AG09309 (cell line): ENCODE measurements at regions not wholly inside any gene's neighbourhood (a gene's known extent, or its start where the extent isn't known, plus 50 kb on each side); places are given as distances from the start of the nearest gene placed in this dataset.

Experiments
- DNase-seq: peaks from one replicate; pipeline ENCODE4 v3.0.0-alpha.2; 2010; ENCODE audit warnings: low read depth
- H3K4me3 ChIP-seq: 2 replicates; pipeline ENCODE4 v1.5.1; 2011; ENCODE audit warnings: mild to moderate bottlenecking, low read depth, low read length, moderate library complexity; ENCODE audit not compliant: control insufficient read depth
- TF ChIP-seq, protein P1 (sequence below): IDR thresholded peaks from 2 replicates; pipeline ENCODE4 v1.5.1; 2011; ENCODE audit warnings: mild to moderate bottlenecking, low read depth, low read length, inconsistent platforms; ENCODE audit not compliant: insufficient read depth, control insufficient read depth; ENCODE audit errors: missing control alignments

DNA sequence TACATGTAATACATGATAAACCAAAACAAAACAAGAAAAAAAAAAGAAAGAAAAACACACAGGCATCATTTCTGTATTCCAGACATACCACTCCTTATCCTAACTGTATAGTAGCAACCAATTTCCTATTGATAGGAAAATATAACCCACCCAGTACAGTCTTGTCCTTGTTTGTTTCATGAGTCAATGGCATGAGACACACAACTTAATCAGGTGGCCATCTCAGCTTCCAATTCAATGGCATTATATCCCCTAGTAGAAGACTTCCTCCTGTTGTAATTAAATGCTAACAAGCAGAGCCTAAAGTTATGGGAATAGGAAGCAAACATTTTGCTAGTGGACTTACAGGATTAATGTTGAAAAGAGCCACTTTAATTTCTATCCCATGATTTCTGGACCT, 121.0 kb upstream of the NOL4 start:
- no peak for DNase-seq
- H3K4me3 ChIP-seq: no peak overlapping the region
- TF ChIP-seq, protein P1, sequence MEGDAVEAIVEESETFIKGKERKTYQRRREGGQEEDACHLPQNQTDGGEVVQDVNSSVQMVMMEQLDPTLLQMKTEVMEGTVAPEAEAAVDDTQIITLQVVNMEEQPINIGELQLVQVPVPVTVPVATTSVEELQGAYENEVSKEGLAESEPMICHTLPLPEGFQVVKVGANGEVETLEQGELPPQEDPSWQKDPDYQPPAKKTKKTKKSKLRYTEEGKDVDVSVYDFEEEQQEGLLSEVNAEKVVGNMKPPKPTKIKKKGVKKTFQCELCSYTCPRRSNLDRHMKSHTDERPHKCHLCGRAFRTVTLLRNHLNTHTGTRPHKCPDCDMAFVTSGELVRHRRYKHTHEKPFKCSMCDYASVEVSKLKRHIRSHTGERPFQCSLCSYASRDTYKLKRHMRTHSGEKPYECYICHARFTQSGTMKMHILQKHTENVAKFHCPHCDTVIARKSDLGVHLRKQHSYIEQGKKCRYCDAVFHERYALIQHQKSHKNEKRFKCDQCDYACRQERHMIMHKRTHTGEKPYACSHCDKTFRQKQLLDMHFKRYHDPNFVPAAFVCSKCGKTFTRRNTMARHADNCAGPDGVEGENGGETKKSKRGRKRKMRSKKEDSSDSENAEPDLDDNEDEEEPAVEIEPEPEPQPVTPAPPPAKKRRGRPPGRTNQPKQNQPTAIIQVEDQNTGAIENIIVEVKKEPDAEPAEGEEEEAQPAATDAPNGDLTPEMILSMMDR: no peak

DNA sequence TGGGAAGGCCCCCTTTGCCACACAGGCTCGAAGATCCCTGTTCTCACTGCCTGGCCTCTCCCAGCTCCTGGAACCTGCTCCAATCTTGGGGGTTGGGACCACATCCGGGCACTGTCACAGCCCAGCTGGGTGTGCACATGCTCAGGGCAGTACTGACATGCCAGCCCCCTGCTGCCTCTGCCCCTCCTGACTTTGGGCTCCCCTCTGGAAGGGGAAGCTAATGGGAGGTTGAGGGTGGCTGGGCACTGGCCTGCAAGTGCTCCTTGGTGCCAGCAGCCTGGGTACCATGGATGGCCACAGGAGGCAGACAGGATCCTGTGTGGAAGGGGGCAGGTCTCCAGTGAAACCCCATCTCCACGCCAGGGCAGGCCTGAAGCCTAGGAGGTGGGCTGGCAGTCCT, 126.1 kb upstream of the NOL4 start:
- no peak overlapping the region for H3K4me3 ChIP-seq
- TF ChIP-seq, protein P1: no peak
- DNase-seq: no peak

DNA sequence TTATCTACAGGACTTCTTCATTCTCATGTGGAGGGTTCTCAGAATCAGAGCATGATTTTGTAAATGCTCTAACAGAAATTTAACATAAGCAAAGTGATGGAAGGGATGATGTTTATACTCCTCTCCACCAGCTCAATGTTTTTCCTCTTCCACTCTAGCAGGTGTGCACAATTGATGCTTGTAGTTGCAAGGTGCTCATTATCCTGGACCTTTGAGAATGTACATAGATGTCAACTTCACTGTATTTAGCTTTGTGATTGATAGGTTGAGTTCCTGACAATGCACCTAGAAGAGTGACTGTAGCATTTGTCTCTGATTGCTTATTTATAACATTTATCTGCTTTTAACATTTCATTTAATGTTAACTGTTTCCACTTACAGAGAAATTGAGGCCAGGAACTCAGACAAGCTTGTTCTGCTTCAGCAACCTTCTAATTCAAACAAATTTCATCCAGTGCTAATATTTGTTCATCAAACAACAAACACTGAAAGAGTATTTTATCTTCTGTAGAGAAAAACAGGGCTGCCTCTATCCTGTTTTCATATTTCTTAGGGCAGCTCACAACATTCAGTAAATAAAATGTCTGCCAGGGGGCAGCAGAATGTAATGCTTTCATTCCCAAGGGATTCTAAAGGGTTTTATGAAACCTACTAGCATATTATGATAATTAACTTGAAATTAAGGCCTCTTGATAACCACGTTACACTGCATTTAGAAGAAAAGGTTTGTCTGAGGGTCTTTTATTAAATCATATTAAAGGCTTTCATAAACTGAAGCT, 127.9 kb upstream of the NOL4 start:
- TF ChIP-seq, protein P1: no peak
- DNase-seq: no peak
- no peak overlapping the region for H3K4me3 ChIP-seq

DNA sequence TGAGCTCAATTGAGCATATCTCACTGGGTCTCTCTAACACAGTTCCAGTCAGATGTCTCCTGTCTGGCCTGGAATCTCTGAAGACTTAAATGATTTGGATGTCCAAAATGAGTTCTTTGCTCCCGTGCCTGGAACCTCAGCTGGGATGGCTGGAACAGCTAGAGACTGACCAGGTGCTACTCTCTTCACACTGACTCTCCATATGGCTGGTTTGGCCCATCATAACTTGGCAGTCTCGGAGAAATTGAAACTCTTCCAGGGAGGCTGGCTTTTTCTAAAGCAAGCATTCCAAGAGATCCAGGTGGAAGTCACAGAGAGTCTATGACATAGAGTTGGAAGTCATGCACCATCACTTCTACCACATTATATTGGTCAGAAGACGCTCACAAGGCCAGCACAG, 129.6 kb upstream of the NOL4 start:
- no peak overlapping the region for H3K4me3 ChIP-seq
- DNase-seq: no peak
- TF ChIP-seq, protein P1: no peak

DNA sequence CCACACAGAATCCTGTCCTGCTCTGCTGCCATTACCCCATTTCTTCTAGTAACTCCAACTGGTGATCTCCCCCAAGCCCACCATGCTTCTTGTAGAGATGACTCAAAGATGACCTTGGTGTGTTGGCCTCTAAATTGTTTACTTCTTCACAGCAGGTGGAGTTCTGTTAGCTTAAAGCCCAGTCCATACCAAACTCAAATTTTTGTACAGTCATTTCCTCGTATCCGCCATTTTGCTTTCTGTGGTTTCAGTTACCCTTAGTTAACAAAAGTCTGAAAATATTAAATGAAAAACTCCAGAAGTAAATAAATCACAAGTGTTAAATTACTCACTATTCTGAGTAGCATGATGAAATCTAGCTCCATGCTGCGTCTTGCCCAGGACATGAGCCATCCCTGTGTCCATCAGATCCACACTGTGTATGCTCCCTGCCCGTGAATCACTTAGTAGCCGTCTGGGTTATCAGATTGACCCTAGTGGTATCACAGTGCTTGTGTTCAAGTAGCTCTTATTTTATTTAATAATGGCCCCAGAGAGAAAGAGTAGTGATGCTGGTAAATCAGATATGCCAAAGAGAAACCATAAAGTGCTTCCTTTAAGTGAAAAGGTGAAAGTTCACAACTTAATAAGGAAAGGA, 133.3 kb upstream of the NOL4 start:
- H3K4me3 ChIP-seq: no peak overlapping the region
- TF ChIP-seq, protein P1: no peak
- DNase-seq: no peak

DNA sequence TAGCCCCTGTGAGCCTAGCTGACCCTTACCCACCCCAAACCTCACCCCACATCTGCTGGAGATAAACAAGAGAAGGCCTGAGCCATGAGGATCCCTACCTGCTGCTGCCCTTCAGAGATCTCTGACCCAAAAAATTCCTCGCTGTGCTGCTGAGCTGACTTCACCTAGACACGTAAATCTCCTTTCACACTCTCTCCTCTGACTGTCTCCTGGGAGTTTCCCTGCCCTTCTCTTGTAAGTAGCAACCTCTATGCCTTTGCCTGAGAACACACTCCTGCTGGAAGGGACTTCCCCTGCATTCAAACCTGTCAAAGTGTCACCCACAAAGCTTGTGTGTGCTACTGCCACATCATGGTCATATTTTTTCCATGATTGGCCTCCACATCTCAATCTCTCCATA, 134.2 kb upstream of the NOL4 start:
- no peak for DNase-seq
- no peak overlapping the region for H3K4me3 ChIP-seq
- TF ChIP-seq, protein P1: no peak
